HCT116 (cell line): ENCODE measurements at regions not wholly inside any gene's neighbourhood (a gene's known extent, or its start where the extent isn't known, plus 50 kb on each side); places are given as distances from the start of the nearest gene placed in this dataset.

ENCODE experiments used
- POLR2AphosphoS5 ChIP-seq: IDR thresholded peaks from 2 replicates; pipeline ENCODE4 v1.6.1; 2011; ENCODE audit warnings: mild to moderate bottlenecking, low read depth, low read length, moderate library complexity
- TF ChIP-seq, protein P1 (sequence below), 3 experiments: fragments of 200-600 bp in 1 of 3; sonication (generic) in 1 of 3; IDR thresholded peaks in 2 of 3; conservative IDR thresholded peaks in 1 of 3; 2 replicates each; pipeline ENCODE4 v1.5.1; 2012 to 2017; ENCODE audit warnings: low read depth in 2 of 3, low read length in 2 of 3, antibody characterized with exemption in 1 of 3, borderline replicate concordance in 1 of 3, control low read depth in 1 of 3, mild to moderate bottlenecking in 1 of 3, mixed read lengths in 1 of 3, mixed run types in 1 of 3, moderate library complexity in 1 of 3; ENCODE audit not compliant: insufficient read depth in 1 of 3

DNA sequence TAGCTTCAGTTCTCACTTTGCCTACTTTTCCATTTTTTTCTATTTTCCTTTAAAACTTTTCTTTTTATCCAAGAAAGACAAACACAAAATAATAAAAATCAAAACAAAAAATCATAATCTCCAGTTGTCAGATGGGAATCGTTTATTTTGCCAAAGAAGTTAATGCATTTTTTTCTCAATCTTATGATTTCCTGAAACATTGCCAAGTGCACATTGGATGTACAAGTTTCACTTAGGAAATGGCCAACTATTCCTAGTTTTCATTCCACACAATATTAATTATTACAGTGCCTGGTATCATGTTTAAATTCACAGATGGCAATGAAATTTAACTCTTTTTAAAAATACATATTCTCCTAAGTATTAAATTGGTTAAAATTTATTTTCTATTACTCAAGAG lies 1050.5 kb downstream of the TTLL7 start:
- TF ChIP-seq POLR2AphosphoS5 = no peak
- TF ChIP-seq, protein P1, sequence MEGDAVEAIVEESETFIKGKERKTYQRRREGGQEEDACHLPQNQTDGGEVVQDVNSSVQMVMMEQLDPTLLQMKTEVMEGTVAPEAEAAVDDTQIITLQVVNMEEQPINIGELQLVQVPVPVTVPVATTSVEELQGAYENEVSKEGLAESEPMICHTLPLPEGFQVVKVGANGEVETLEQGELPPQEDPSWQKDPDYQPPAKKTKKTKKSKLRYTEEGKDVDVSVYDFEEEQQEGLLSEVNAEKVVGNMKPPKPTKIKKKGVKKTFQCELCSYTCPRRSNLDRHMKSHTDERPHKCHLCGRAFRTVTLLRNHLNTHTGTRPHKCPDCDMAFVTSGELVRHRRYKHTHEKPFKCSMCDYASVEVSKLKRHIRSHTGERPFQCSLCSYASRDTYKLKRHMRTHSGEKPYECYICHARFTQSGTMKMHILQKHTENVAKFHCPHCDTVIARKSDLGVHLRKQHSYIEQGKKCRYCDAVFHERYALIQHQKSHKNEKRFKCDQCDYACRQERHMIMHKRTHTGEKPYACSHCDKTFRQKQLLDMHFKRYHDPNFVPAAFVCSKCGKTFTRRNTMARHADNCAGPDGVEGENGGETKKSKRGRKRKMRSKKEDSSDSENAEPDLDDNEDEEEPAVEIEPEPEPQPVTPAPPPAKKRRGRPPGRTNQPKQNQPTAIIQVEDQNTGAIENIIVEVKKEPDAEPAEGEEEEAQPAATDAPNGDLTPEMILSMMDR (IDR thresholded peaks at IDR 0.05 in 2 of 3, conservative IDR thresholded peaks at IDR 0.05 in 1 of 3; ENCODE audit: borderline replicate concordance in 1 of 3, insufficient read depth in 1 of 3, low read depth in 2 of 3, low read length in 2 of 3) = no peak
